H1 (cell line): ENCODE measurements at regions not wholly inside any gene's neighbourhood (a gene's known extent, or its start where the extent isn't known, plus 50 kb on each side); places are given as distances from the start of the nearest gene placed in this dataset.

Experiments
- CTCF ChIA-PET: fragments of 300-600 bp; sonication (Branson Sonifier 250); formaldehyde crosslinking; loops from one replicate; lab custom pipeline; 2021; ENCODE audit not compliant: partially characterized antibody; lab: Charles Lee
- POLR2A ChIA-PET: fragments of 300-600 bp; sonication (Branson Sonifier 250); formaldehyde crosslinking; loops from one replicate; lab custom pipeline; 2021; ENCODE audit warnings: inconsistent platforms; ENCODE audit not compliant: partially characterized antibody; lab: Charles Lee
- DNase-seq, 2 experiments: peaks; one replicate each; pipeline versions ENCODE4 v3.0.0 to v3.0.0-alpha.2; 2010 to 2022; ENCODE audit warnings: low spot score in 2 of 2, low read depth in 1 of 2, mixed read lengths in 1 of 2
- FAIRE-seq: peaks from 2 replicates; lab custom pipeline; 2011; peaks lifted over from hg19 to GRCh38; lab: Jason Lieb, UNC
- H2AFZ ChIP-seq: 2 replicates; pipeline ENCODE4 v1.8.1; 2012; ENCODE audit warnings: low read length, inconsistent platforms
- H2AK5ac ChIP-seq: 2 replicates; pipeline ENCODE4 v1.6.1; 2013; ENCODE audit warnings: low read depth, low read length
- H2BK120ac ChIP-seq: replicated peaks from 2 replicates; pipeline ENCODE3; 2013; ENCODE audit warnings: low read depth, low read length, inconsistent platforms
- H2BK12ac ChIP-seq: 2 replicates; pipeline ENCODE4 v1.6.1; 2013; ENCODE audit warnings: low read depth, low read length
- H2BK15ac ChIP-seq: 2 replicates; pipeline ENCODE4 v1.6.1; 2013; ENCODE audit warnings: low read length
- H2BK20ac ChIP-seq: 2 replicates; pipeline ENCODE4 v1.6.1; 2013; ENCODE audit warnings: low read length
- H2BK5ac ChIP-seq: 2 replicates; pipeline ENCODE4 v1.6.1; 2013; ENCODE audit warnings: low read depth, low read length
- H3K14ac ChIP-seq: 2 replicates; pipeline ENCODE4 v1.6.1; 2013; ENCODE audit warnings: inconsistent platforms; ENCODE audit not compliant: insufficient read length
- H3K18ac ChIP-seq: 2 replicates; pipeline ENCODE4 v1.6.1; 2013; ENCODE audit warnings: low read length; ENCODE audit errors: extremely low read depth
- H3K23ac ChIP-seq: 2 replicates; pipeline ENCODE4 v1.6.1; 2013; ENCODE audit warnings: inconsistent platforms; ENCODE audit not compliant: insufficient read length
- H3K23me2 ChIP-seq: 2 replicates; pipeline ENCODE4 v1.6.1; 2013; ENCODE audit warnings: low read depth, low read length
- H3K27ac ChIP-seq: 2 replicates; pipeline ENCODE4 v1.6.1; 2011; ENCODE audit warnings: low read depth, low read length, inconsistent platforms
- H3K27me3 ChIP-seq, 4 experiments: replicated peaks in 1 of 4; 1 replicate in 1 of 4; 2 replicates in 3 of 4; pipeline versions ENCODE4 v1.6.1 to v1.8.1; 2011 to 2013; ENCODE audit warnings: low read length in 3 of 4, mild to moderate bottlenecking in 3 of 4, inconsistent platforms in 2 of 4, mixed read lengths in 2 of 4, moderate library complexity in 1 of 4; ENCODE audit not compliant: control insufficient read depth in 3 of 4, insufficient read depth in 3 of 4; ENCODE audit errors: extremely low read depth in 1 of 4
- H3K36me3 ChIP-seq, 4 experiments: 2 replicates each; pipeline versions ENCODE4 v1.6.1 to v1.8.1; 2011 to 2013; ENCODE audit warnings: mild to moderate bottlenecking in 4 of 4, low read length in 3 of 4, moderate library complexity in 2 of 4, control low read depth in 1 of 4, inconsistent platforms in 1 of 4; ENCODE audit not compliant: insufficient read depth in 4 of 4, control insufficient read depth in 2 of 4
- H3K4ac ChIP-seq: replicated peaks from 2 replicates; pipeline ENCODE3; 2013; ENCODE audit warnings: low read length, low read depth, mixed read lengths, inconsistent platforms; ENCODE audit not compliant: insufficient read length
- H3K4me1 ChIP-seq, 4 experiments: replicated peaks in 1 of 4; 1 replicate in 1 of 4; 2 replicates in 3 of 4; pipeline versions ENCODE4 v1.6.1 to v1.8.1; 2011 to 2013; ENCODE audit warnings: low read length in 3 of 4, inconsistent platforms in 2 of 4, mixed read lengths in 1 of 4; ENCODE audit not compliant: insufficient read depth in 4 of 4, control insufficient read depth in 3 of 4
- H3K4me2 ChIP-seq, 2 experiments: 2 replicates each; pipeline versions ENCODE4 v1.6.1 to v1.8.1; 2011 to 2013; ENCODE audit warnings: low read depth in 2 of 2, low read length in 2 of 2, control low read depth in 1 of 2, inconsistent platforms in 1 of 2, mild to moderate bottlenecking in 1 of 2; ENCODE audit not compliant: insufficient read depth in 1 of 2
- H3K4me3 ChIP-seq, 4 experiments: fragments of 200-600, 300-600 bp in 1 of 4; sonication (generic), shearing (Covaris generic), sonication (Bioruptor Twin) in 1 of 4; 2 replicates each; pipeline versions ENCODE4 v1.5.1 to v1.8.1; 2011 to 2016; ENCODE audit warnings: low read length in 4 of 4, low read depth in 3 of 4, control low read depth in 2 of 4, inconsistent platforms in 2 of 4, mild to moderate bottlenecking in 2 of 4, mixed read lengths in 1 of 4, moderate library complexity in 1 of 4; ENCODE audit not compliant: insufficient read depth in 2 of 4; ENCODE audit errors: extremely low read depth in 1 of 4
- H3K56ac ChIP-seq: replicated peaks from 2 replicates; pipeline ENCODE3; 2013; ENCODE audit warnings: low read depth, mild to moderate bottlenecking, mixed read lengths, low read length, inconsistent platforms; ENCODE audit not compliant: insufficient read length
- H3K79me1 ChIP-seq: 2 replicates; pipeline ENCODE4 v1.6.1; 2013; ENCODE audit warnings: low read depth, low read length, control low read depth
- H3K79me2 ChIP-seq, 2 experiments: 2 replicates each; pipeline versions ENCODE4 v1.6.1 to v1.8.1; 2012 to 2013; ENCODE audit warnings: low read length in 2 of 2, mild to moderate bottlenecking in 2 of 2, inconsistent platforms in 1 of 2; ENCODE audit not compliant: insufficient read depth in 2 of 2, control insufficient read depth in 1 of 2
- H3K9ac ChIP-seq, 4 experiments: replicated peaks in 1 of 4; 1 replicate in 1 of 4; 2 replicates in 3 of 4; pipeline versions ENCODE4 v1.6.1 to v1.8.1; 2011 to 2013; ENCODE audit warnings: low read depth in 3 of 4, low read length in 3 of 4, control low read depth in 2 of 4, mild to moderate bottlenecking in 2 of 4, moderate library complexity in 2 of 4, inconsistent platforms in 1 of 4; ENCODE audit errors: extremely low read depth in 1 of 4
- H3K9me3 ChIP-seq, 2 experiments: 2 replicates each; pipeline versions ENCODE4 v1.6.1 to v1.8.1; 2012 to 2013; ENCODE audit warnings: mild to moderate bottlenecking in 2 of 2, moderate library complexity in 2 of 2, control low read depth in 1 of 2, inconsistent platforms in 1 of 2, low read depth in 1 of 2, low read length in 1 of 2, mixed read lengths in 1 of 2; ENCODE audit not compliant: insufficient read depth in 2 of 2
- H4K20me1 ChIP-seq, 2 experiments: replicated peaks in 1 of 2; 2 replicates each; pipeline versions ENCODE3 to v1.8.1; 2011 to 2013; ENCODE audit warnings: inconsistent platforms in 2 of 2, low read length in 2 of 2, mild to moderate bottlenecking in 1 of 2; ENCODE audit not compliant: insufficient read depth in 2 of 2, control insufficient read depth in 1 of 2
- H4K5ac ChIP-seq: 2 replicates; pipeline ENCODE4 v1.6.1; 2013; ENCODE audit warnings: low read length, low read depth, mixed read lengths, inconsistent platforms; ENCODE audit not compliant: insufficient read length
- H4K8ac ChIP-seq: 2 replicates; pipeline ENCODE4 v1.8.0; 2013; ENCODE audit warnings: mild to moderate bottlenecking, moderate library complexity, low read length, inconsistent platforms; ENCODE audit not compliant: insufficient read depth; ENCODE audit errors: extremely low read depth
- H4K91ac ChIP-seq: replicated peaks from 2 replicates; pipeline ENCODE3; 2013; ENCODE audit warnings: low read length, mixed read lengths, inconsistent platforms; ENCODE audit not compliant: insufficient read length
- CTBP2 ChIP-seq: IDR thresholded peaks from 2 replicates; pipeline ENCODE4 v1.7.0; 2011; ENCODE audit warnings: borderline replicate concordance, mild to moderate bottlenecking, moderate library complexity, mixed read lengths, low read length; ENCODE audit not compliant: insufficient read depth, insufficient read length
- EGR1 ChIP-seq: IDR thresholded peaks from 2 replicates; pipeline ENCODE4 v1.6.1; 2011; ENCODE audit warnings: low read depth, low read length, borderline replicate concordance
- SP2 ChIP-seq: IDR thresholded peaks from 2 replicates; pipeline ENCODE4 v1.6.1; 2012; ENCODE audit warnings: mild to moderate bottlenecking, low read length, inconsistent platforms
- WGBS, 2 experiments: shearing (Covaris generic) in 1 of 2; methylation state at CpG; one replicate each; pipeline versions ENCODE4 v1.1.6 to v1.1.7; 2013 to 2015; ENCODE audit warnings: low lambda C conversion rate in 2 of 2, mixed read lengths in 2 of 2, inconsistent platforms in 1 of 2, low coverage in 1 of 2, missing lambda C conversion rate in 1 of 2; ENCODE audit not compliant: insufficient replicate concordance in 2 of 2, insufficient coverage in 1 of 2, insufficient read length in 1 of 2; ENCODE audit errors: extremely low coverage in 1 of 2, missing lambda C conversion rate in 1 of 2; 5-methylcytosine and 5-hydroxymethylcytosine counted together

- Histone ChIP-seq H3K4me2 (no peak overlapping the region), H2BK15ac (no peak overlapping the region), H3K23ac (no peak overlapping the region), H3K23me2 (no peaks in the 10 kb centered on the region), H3K4me1 (peaks cover 0 to 7% (median 5%) of the 10 kb centered on the region in 4 experiments; a peak in 3 of 7 replicates), H3K79me2 (no peaks in the 10 kb centered on the region), H2BK120ac (no peak overlapping the region), H3K56ac (no peak overlapping the region), H4K20me1 (no peaks in the 10 kb centered on the region), H2BK20ac (no peak overlapping the region), H2AFZ (no peak overlapping the region), H3K9me3 (no peaks in the 10 kb centered on the region), H4K8ac (no peak overlapping the region), H4K5ac (no peak overlapping the region), H3K9ac (no peak overlapping the region), H2BK12ac (no peak overlapping the region), H3K27me3 (peaks cover 0 to 7% (median 2%) of the 10 kb centered on the region in 4 experiments; a peak in 2 of 7 replicates), H3K14ac (no peak overlapping the region), H3K18ac (no peak overlapping the region), H3K4me3 (no peak overlapping the region), H3K4ac (no peak overlapping the region), H3K79me1 (no peaks in the 10 kb centered on the region), H4K91ac (no peak overlapping the region), H3K27ac (no peak overlapping the region), H2AK5ac (no peak overlapping the region), H2BK5ac (no peak overlapping the region), H3K36me3 (no peaks in the 10 kb centered on the region)
- FAIRE-seq, result no peak
- peak in 1 of 2 experiments; percentile 7 for DNase-seq
- WGBS, 2 experiments, result 96% methylated on average over 2 of the region's 2 CpGs; no CpG with 5 or more reads in 1 of the 2 experiments
- POLR2A ChIA-PET, result no interaction called here
- CTCF ChIA-PET, result interaction anchor here (1.0 to 3.9 kb wide), 5 partner anchors 9 to 301 kb away, joined by 3 to 22 read pairs (median 9); no protein-coding TSS in a partner anchor
- TF ChIP-seq SP2, result no peak
- no peak for TF ChIP-seq EGR1
- TF ChIP-seq CTBP2, result no peak
Measured at GRCh38 chr3:194983620-194984019, 287.3 kb downstream of the XXYLT1 start.
